GM21423 (cell line): ENCODE measurements at regions not wholly inside any gene's neighbourhood (a gene's known extent, or its start where the extent isn't known, plus 50 kb on each side); places are given as distances from the start of the nearest gene placed in this dataset.

Experiments
- ATAC-seq: cut with Tn5 transposase; IDR thresholded peaks from one replicate; pipeline ENCODE4 v1.9.1; 2021; ENCODE audit warnings: mild to moderate bottlenecking, moderate library complexity; ENCODE audit not compliant: unreplicated experiment

- ATAC-seq: no peak
These were observed 50.4 kb upstream of the SERTAD2 start for GRCh38 chr2:64704161-64704560.

GRCh38 chr2:64704996-64705395 lies 51.3 kb upstream of the SERTAD2 start:
- no peak for ATAC-seq

- no peak for ATAC-seq
These were observed 53.6 kb upstream of the SERTAD2 start for GRCh38 chr2:64707276-64707675.

GRCh38 chr2:64708829-64709228 lies 55.1 kb upstream of the SERTAD2 start:
- no peak for ATAC-seq

- no peak for ATAC-seq
These were observed 57.6 kb upstream of the SERTAD2 start for GRCh38 chr2:64711252-64711800.

- no peak for ATAC-seq
These were observed 60.0 kb upstream of the SERTAD2 start for GRCh38 chr2:64713686-64714085.

GRCh38 chr2:64716569-64716968 lies 62.9 kb upstream of the SERTAD2 start:
- ATAC-seq: no peak

- ATAC-seq: no peak
These were observed 64.7 kb upstream of the SERTAD2 start for GRCh38 chr2:64718250-64718885.

GRCh38 chr2:64720535-64721319 lies 67.0 kb upstream of the SERTAD2 start:
- no peak for ATAC-seq

- no peak for ATAC-seq
These were observed 67.6 kb upstream of the SERTAD2 start for GRCh38 chr2:64721320-64721623.

- no peak for ATAC-seq
These were observed 68.8 kb upstream of the SERTAD2 start for GRCh38 chr2:64722291-64723044.

- peak; percentile 86 for ATAC-seq
These were observed 73.5 kb upstream of the SERTAD2 start for GRCh38 chr2:64727013-64727767.

GRCh38 chr2:64727843-64728463 lies 74.2 kb upstream of the SERTAD2 start:
- no peak for ATAC-seq

- ATAC-seq: no peak
These were observed 77.0 kb upstream of the SERTAD2 start for GRCh38 chr2:64730551-64731262.

GRCh38 chr2:64731263-64731643 lies 77.5 kb upstream of the SERTAD2 start:
- no peak for ATAC-seq

GRCh38 chr2:64731746-64732145 lies 78.0 kb upstream of the SERTAD2 start:
- ATAC-seq: no peak

GRCh38 chr2:64732146-64732545 lies 78.4 kb upstream of the SERTAD2 start:
- ATAC-seq: no peak

GRCh38 chr2:64735504-64735903 lies 81.8 kb upstream of the SERTAD2 start:
- no peak for ATAC-seq

GRCh38 chr2:64737547-64737946 lies 83.8 kb upstream of the SERTAD2 start:
- ATAC-seq: peak; percentile 44

GRCh38 chr2:64738026-64738425 lies 84.3 kb upstream of the SERTAD2 start:
- peak; percentile 64 for ATAC-seq
